ENCODE measurements at regions not wholly inside any gene's neighbourhood (a gene's known extent, or its start where the extent isn't known, plus 50 kb on each side); places are given as distances from the start of the nearest gene placed in this dataset.
"Not testable (repeated sequence)": the region's sequence is repeated elsewhere in the genome, so short reads cannot be mapped to it uniquely, and the experiment has no call there.

DNA sequence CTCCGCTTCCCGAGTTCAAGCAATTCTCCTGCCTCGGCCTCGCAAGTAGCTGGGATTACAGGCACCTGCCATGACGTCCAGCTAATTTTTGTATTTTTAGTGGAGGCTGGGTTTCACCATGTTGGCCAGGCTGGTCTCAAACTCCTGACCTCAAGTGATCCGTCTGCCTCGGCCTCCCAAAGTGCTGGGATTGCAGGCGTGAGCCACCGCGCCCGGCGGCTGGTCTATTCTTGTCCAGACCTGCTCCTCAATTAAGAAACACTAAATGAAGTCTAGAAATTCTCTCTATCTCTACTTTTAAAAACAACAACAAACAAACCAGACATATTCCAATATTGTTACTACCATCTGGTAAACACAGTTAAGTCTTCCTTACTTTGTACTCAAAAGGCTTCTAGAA, 68.1 kb upstream of the LIFR start:
- H4K91ac ChIP-seq (ENCODE audit: low read depth, low read length, poor library complexity); H2BK120ac ChIP-seq (ENCODE audit: low read depth, low read length); H2AFZ ChIP-seq (ENCODE audit: low read length); H3K9ac ChIP-seq (ENCODE audit: low read depth, low read length, poor library complexity); H3K27me3 ChIP-seq (ENCODE audit: control insufficient read depth in 3 of 3, insufficient read depth in 3 of 3, low read depth in 1 of 3, low read length in 3 of 3); H3K9me3 ChIP-seq (replicated peaks in 1 of 2; ENCODE audit: control insufficient read depth in 2 of 2, insufficient read depth in 1 of 2, low read depth in 1 of 2, low read length in 2 of 2); H2BK15ac ChIP-seq (ENCODE audit: low read length); H3K79me1 ChIP-seq (ENCODE audit: low read depth, low read length); H4K8ac ChIP-seq (ENCODE audit: low read depth, low read length); H3K36me3 ChIP-seq (replicated peaks in 1 of 2; ENCODE audit: control insufficient read depth in 2 of 2, insufficient read depth in 2 of 2, low read length in 2 of 2); H3K4me2 ChIP-seq (ENCODE audit: insufficient read depth, low read length, poor library complexity, severe bottlenecking); H3K14ac ChIP-seq (ENCODE audit: low read length); H3K27ac ChIP-seq (replicated peaks; ENCODE audit: low read length); DNase-seq (ENCODE audit: low spot score); H3K18ac ChIP-seq (ENCODE audit: low read length); H3K4me1 ChIP-seq (ENCODE audit: control insufficient read depth in 2 of 2, insufficient read depth in 1 of 2, low read depth in 1 of 2, low read length in 2 of 2); H2AK5ac ChIP-seq (ENCODE audit: low read depth, low read length); H3K23ac ChIP-seq (ENCODE audit: low read depth, low read length, poor library complexity); H2BK12ac ChIP-seq (ENCODE audit: low read length); H2BK5ac ChIP-seq (ENCODE audit: low read length); H3K4ac ChIP-seq (ENCODE audit: low read length); H3K4me3 ChIP-seq (ENCODE audit: low read length in 2 of 2): not testable (repeated sequence)
- no CpG with 5 or more reads among the region's 12 CpGs for WGBS, 2 donors (ENCODE audit: extremely low coverage in 2 of 2, insufficient read length in 2 of 2, insufficient replicate concordance in 1 of 2)

DNA sequence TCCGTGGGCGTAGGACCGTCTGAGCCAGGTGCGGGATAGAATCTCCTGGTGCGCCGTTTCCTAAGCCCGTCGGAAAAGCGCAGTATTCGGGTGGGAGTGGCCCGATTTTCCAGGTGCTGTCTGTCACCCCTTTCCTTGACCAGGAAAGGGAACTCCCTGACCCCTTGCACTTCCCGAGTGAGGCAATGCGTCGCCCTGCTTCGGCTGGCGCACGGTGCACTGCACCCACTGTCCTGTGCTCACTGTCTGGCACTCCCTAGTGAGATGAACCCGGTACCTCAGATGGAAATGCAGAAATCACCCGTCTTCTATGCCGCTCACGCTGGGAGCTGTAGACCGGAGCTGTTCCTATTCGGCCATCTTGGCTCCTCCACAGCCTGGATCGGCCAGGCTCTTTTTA, 74.9 kb upstream of the LIFR start:
- H2BK15ac ChIP-seq (ENCODE audit: low read length); DNase-seq (ENCODE audit: low spot score); H3K27me3 ChIP-seq (ENCODE audit: control insufficient read depth in 3 of 3, insufficient read depth in 3 of 3, low read depth in 1 of 3, low read length in 3 of 3); H3K4me2 ChIP-seq (ENCODE audit: insufficient read depth, low read length, poor library complexity, severe bottlenecking); H3K36me3 ChIP-seq (replicated peaks in 1 of 2; ENCODE audit: control insufficient read depth in 2 of 2, insufficient read depth in 2 of 2, low read length in 2 of 2); H3K27ac ChIP-seq (replicated peaks; ENCODE audit: low read length); H4K8ac ChIP-seq (ENCODE audit: low read depth, low read length); H3K18ac ChIP-seq (ENCODE audit: low read length); H4K91ac ChIP-seq (ENCODE audit: low read depth, low read length, poor library complexity); H3K4me3 ChIP-seq (ENCODE audit: low read length in 2 of 2); H2BK12ac ChIP-seq (ENCODE audit: low read length); H3K14ac ChIP-seq (ENCODE audit: low read length); H2AK5ac ChIP-seq (ENCODE audit: low read depth, low read length); H3K4ac ChIP-seq (ENCODE audit: low read length); H2BK120ac ChIP-seq (ENCODE audit: low read depth, low read length); H3K79me1 ChIP-seq (ENCODE audit: low read depth, low read length); H3K9ac ChIP-seq (ENCODE audit: low read depth, low read length, poor library complexity); H3K4me1 ChIP-seq (ENCODE audit: control insufficient read depth in 2 of 2, insufficient read depth in 1 of 2, low read depth in 1 of 2, low read length in 2 of 2); H2AFZ ChIP-seq (ENCODE audit: low read length); H2BK5ac ChIP-seq (ENCODE audit: low read length); H3K23ac ChIP-seq (ENCODE audit: low read depth, low read length, poor library complexity): not testable (repeated sequence)
- H3K9me3 ChIP-seq (replicated peaks in 1 of 2; ENCODE audit: control insufficient read depth in 2 of 2, insufficient read depth in 1 of 2, low read depth in 1 of 2, low read length in 2 of 2) = peaks cover 2 to 14% of the 10 kb centered on the region in 2 donors
- WGBS, 2 donors (ENCODE audit: extremely low coverage in 2 of 2, insufficient read length in 2 of 2, insufficient replicate concordance in 1 of 2) = no CpG with 5 or more reads among the region's 24 CpGs

DNA sequence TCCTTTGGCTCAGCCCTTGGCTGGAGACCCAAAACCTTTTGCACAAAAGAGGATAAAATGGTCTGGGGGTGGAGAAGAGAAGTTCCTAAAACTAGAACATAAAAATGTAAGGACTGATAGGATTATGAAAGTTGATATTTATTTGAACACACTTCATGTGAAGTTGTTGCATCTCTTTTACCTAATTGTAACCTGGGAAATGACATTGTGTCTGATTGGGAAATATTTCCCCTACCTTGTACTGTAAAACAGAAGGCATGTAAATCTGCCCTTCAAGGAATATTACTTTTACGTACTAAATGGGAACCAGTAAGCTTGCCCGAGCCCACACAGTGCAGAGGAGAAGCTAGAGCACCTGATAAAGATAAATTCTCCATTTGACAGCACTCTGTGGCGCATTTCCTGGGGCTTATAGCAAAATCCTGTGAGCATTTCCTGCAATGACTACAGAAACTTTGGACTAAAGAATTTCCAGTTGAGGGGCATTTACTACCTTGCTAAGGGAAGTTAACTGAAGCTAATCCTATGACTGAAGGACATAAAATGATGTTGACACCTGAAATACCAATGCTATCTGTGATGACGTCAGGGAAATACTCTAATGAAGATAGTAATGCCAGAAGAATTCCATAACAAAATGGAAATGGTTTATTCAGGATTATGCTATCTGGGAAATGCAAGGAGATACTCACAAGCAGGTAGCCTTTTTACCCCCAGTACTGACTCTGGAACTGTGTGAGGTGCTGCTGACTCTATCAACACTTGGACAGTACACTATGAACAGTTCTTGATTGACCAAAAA, 78.3 kb upstream of the LIFR start:
- Histone ChIP-seq H3K18ac (ENCODE audit: low read length) (no peak overlapping the region), H3K27me3 (ENCODE audit: control insufficient read depth in 3 of 3, insufficient read depth in 3 of 3, low read depth in 1 of 3, low read length in 3 of 3) (no peaks in the 10 kb centered on the region), H2AFZ (ENCODE audit: low read length) (no peak overlapping the region), H3K4ac (ENCODE audit: low read length) (no peak overlapping the region), H3K9ac (ENCODE audit: low read depth, low read length, poor library complexity) (no peak overlapping the region), H3K14ac (ENCODE audit: low read length) (no peak overlapping the region), H3K9me3 (replicated peaks in 1 of 2; ENCODE audit: control insufficient read depth in 2 of 2, insufficient read depth in 1 of 2, low read depth in 1 of 2, low read length in 2 of 2) (peaks cover 2 to 14% of the 10 kb centered on the region in 2 donors), H3K79me1 (ENCODE audit: low read depth, low read length) (no peaks in the 10 kb centered on the region), H3K4me3 (ENCODE audit: low read length in 2 of 2) (no peak overlapping the region), H2BK15ac (ENCODE audit: low read length) (no peak overlapping the region), H4K8ac (ENCODE audit: low read depth, low read length) (no peak overlapping the region), H2BK120ac (ENCODE audit: low read depth, low read length) (no peak overlapping the region), H2BK12ac (ENCODE audit: low read length) (no peak overlapping the region), H2BK5ac (ENCODE audit: low read length) (no peak overlapping the region), H3K27ac (replicated peaks; ENCODE audit: low read length) (no peak overlapping the region), H3K4me2 (ENCODE audit: insufficient read depth, low read length, poor library complexity, severe bottlenecking) (no peak overlapping the region), H3K23ac (ENCODE audit: low read depth, low read length, poor library complexity) (no peak overlapping the region), H3K4me1 (ENCODE audit: control insufficient read depth in 2 of 2, insufficient read depth in 1 of 2, low read depth in 1 of 2, low read length in 2 of 2) (no peaks in the 10 kb centered on the region), H3K36me3 (replicated peaks in 1 of 2; ENCODE audit: control insufficient read depth in 2 of 2, insufficient read depth in 2 of 2, low read length in 2 of 2) (no peaks in the 10 kb centered on the region), H2AK5ac (ENCODE audit: low read depth, low read length) (no peak overlapping the region), H4K91ac (ENCODE audit: low read depth, low read length, poor library complexity) (no peak overlapping the region)
- no peak for DNase-seq (ENCODE audit: low spot score)
- WGBS, 2 donors (ENCODE audit: extremely low coverage in 2 of 2, insufficient read length in 2 of 2, insufficient replicate concordance in 1 of 2) = no CpG with 5 or more reads among the region's 4 CpGs

DNA sequence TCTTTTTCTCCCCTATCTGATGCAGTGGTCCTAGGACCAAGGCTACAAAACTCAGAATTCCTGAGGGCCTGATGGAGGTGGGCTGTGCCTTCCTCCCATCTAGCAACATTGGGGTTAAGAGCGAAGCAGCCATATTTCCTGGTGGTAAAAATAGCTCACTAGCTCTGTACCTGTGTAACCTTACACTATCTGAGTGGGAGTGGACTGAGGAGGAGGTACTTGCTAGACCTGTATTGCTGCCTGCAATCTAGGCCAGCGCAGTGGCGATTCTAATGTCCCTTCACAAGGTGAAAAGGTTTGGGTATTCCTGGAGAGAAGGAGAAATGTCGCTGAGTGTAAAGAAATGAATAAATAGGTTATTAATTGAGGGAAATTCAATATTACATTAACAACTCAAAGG, 80.2 kb upstream of the LIFR start:
- no peak overlapping the region for H2BK120ac ChIP-seq (ENCODE audit: low read depth, low read length)
- H3K23ac ChIP-seq (ENCODE audit: low read depth, low read length, poor library complexity) = no peak overlapping the region
- H4K91ac ChIP-seq (ENCODE audit: low read depth, low read length, poor library complexity) = no peak overlapping the region
- H3K27me3 ChIP-seq (ENCODE audit: control insufficient read depth in 3 of 3, insufficient read depth in 3 of 3, low read depth in 1 of 3, low read length in 3 of 3) = no peaks in the 10 kb centered on the region
- no peak overlapping the region for H4K8ac ChIP-seq (ENCODE audit: low read depth, low read length)
- H3K27ac ChIP-seq (replicated peaks; ENCODE audit: low read length) = no peak overlapping the region
- H2BK15ac ChIP-seq (ENCODE audit: low read length) = no peak overlapping the region
- no peak for DNase-seq (ENCODE audit: low spot score)
- no peak overlapping the region for H3K9ac ChIP-seq (ENCODE audit: low read depth, low read length, poor library complexity)
- WGBS, 2 donors (ENCODE audit: extremely low coverage in 2 of 2, insufficient read length in 2 of 2, insufficient replicate concordance in 1 of 2) = no CpG with 5 or more reads among the region's 4 CpGs
- no peak overlapping the region for H2BK5ac ChIP-seq (ENCODE audit: low read length)
- no peak overlapping the region for H2AFZ ChIP-seq (ENCODE audit: low read length)
- H3K18ac ChIP-seq (ENCODE audit: low read length) = no peak overlapping the region
- H3K4ac ChIP-seq (ENCODE audit: low read length) = no peak overlapping the region
- H3K36me3 ChIP-seq (replicated peaks in 1 of 2; ENCODE audit: control insufficient read depth in 2 of 2, insufficient read depth in 2 of 2, low read length in 2 of 2) = no peaks in the 10 kb centered on the region
- H3K4me1 ChIP-seq (ENCODE audit: control insufficient read depth in 2 of 2, insufficient read depth in 1 of 2, low read depth in 1 of 2, low read length in 2 of 2) = peaks cover 0 to 2% of the 10 kb centered on the region in 2 donors
- H2BK12ac ChIP-seq (ENCODE audit: low read length) = no peak overlapping the region
- H3K4me3 ChIP-seq (ENCODE audit: low read length in 2 of 2) = no peak overlapping the region
- H3K79me1 ChIP-seq (ENCODE audit: low read depth, low read length) = no peaks in the 10 kb centered on the region
- H3K9me3 ChIP-seq (replicated peaks in 1 of 2; ENCODE audit: control insufficient read depth in 2 of 2, insufficient read depth in 1 of 2, low read depth in 1 of 2, low read length in 2 of 2) = peaks cover 2 to 14% of the 10 kb centered on the region in 2 donors
- no peak overlapping the region for H2AK5ac ChIP-seq (ENCODE audit: low read depth, low read length)
- no peak overlapping the region for H3K14ac ChIP-seq (ENCODE audit: low read length)
- H3K4me2 ChIP-seq (ENCODE audit: insufficient read depth, low read length, poor library complexity, severe bottlenecking) = no peak overlapping the region

All from neuronal stem cell (in vitro differentiated cells).